IPS DF 4.7 (cell line): ENCODE measurements at regions not wholly inside any gene's neighbourhood (a gene's known extent, or its start where the extent isn't known, plus 50 kb on each side); places are given as distances from the start of the nearest gene placed in this dataset.

Experiments used
- DNase-seq: peaks from one replicate; pipeline ENCODE4 v3.0.0-alpha.2; 2013; ENCODE audit warnings: low spot score; ENCODE audit errors: extremely low read depth

DNA sequence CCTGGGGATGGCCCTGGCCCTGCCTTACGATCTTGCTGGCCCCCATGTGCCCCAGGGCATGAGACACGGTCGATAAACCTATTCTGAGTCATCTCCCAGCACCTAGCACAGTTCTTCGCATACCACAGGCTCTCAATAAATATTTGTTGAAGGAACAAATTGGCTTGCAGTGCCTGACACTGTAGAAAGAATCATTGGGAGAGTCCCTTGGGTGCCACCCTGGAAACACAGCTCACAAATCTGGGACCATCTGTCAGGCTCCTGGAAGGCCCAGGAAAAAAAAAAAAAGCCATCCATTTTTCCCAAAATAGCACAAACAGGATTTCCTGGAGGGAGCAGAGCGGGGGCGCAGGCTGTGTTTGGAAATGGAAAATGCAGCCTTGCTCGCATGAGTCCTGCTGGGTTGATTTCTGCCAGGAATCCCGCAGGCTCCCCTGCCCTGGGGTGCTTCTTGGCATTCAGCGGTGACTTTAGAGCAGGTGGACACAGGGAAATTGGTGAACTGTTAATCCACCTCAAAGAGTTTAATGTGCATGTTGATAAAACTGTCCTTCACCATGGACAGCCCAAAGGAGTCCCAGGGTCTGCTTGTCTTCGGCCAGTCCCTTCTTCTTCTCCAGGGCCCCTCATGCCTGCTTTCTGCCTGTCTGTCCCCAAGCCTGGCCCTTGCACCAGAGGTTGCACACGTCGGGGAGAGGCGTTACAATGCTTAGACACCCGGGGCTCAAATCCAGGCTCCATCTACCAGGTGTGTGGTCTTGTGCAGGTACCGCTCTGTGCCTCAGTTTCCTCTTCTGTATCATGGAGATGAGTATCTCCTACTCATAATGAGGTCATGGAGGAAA is 106.1 kb upstream of the RFLNA start:
- no peak for DNase-seq

GRCh38 chr12:124190312-124191023 is 104.4 kb upstream of the RFLNA start:
- DNase-seq: no peak

DNA sequence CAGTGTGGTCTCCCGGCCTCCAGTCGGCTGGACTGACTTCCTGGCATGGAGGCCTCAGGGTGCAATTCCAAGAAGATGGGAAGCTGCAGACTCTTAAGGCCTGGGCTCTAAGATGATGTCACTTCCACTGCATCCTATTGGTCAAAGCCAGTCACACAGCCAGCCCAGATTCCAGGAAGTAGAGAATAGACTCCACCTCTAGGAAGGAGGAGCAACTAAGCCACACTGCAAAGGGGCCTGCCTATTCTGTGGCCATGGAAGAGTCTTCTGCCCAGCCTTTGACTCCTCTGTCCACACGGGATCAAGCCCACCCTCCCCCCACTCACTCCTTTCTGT is 103.9 kb upstream of the RFLNA start:
- no peak for DNase-seq

- no peak for DNase-seq
These were observed 102.9 kb upstream of the RFLNA start for GRCh38 chr12:124191966-124192365.

DNA sequence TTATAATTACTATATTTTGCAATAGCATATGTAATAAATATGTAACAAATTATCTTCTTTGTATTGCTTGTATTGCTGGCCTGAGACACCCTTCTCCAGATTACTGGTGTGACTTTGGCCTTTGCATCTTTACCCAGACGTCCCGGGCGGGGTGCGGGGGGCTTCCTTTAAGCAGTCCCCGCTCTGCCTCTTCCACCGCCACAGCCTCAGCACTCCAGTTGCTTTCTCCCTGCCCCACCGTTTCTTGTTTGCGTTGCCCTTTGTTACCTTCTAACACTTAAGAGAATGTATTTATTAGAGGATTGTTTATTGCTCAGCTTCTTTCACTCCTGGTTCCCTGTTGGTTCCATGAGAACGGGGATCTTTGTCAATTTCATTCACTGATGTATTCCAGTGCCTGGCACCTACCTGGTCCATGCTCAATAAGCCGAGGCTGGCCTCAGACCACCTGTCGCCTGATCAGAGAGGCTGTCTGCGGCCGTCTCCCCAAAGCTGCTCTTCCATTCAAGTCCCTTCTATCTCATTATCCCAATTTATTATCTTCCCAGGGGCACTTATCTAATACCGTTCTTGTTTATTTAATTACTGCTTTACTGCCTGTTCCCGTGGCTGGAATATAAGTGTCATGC is 100.5 kb upstream of the RFLNA start:
- DNase-seq: no peak

DNA sequence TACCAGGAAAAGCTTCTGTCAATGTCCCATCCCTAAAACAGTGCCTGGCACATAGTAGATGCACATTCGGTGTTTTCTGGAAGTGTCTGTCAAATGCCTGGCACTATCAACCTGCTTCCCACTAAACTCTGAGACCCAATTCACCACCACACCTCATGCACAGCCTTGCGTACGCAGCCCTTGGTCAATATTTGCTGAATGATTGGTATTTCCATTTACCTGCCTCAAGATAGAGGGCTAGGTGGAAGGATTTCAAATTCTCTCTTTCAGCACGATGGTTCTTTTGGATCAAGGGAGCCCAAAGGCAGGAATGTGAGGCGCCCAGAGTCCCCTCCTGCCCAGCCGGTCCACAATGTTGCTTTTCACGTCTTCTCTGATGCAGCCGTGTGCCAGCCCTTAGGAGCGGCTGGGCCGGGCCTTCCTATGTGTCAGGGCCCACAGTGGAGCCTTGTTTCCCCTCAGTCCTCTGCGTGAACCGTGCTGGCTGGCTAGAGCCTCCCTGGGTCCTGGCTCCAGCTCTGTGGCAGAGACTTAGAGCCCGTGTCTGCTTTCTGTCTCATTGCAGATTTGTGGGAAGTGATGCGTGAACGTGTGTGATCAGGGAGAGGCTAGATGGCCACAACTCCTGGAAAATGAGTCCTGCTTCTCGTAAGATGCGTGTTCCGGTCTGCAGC is 99.9 kb upstream of the RFLNA start:
- DNase-seq: no peak

GRCh38 chr12:124195567-124195942 is 99.3 kb upstream of the RFLNA start:
- no peak for DNase-seq

DNA sequence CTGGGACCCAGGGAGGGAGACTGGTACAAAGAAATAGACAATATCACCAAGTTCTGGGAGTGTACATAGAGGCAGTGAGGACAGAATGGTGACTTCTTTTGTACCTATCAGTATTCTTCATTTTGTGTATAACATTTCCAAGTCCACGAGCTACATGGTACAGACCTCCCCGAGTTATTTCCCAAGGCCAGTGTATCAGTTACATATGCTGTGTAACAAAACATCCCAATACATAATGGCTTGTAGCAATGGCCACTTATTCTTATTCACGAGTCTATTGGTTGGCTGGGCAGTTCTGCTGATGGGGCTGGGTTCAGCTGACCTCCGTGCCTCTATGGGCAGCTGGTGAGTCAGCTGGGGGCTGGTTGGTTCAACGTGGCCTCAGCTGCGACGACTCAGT is 98.7 kb upstream of the RFLNA start:
- DNase-seq: no peak

- no peak for DNase-seq
These were observed 93.6 kb upstream of the RFLNA start for GRCh38 chr12:124201248-124201647.

- no peak for DNase-seq
These were observed 91.7 kb upstream of the RFLNA start for GRCh38 chr12:124203176-124203575.

- no peak for DNase-seq
These were observed 89.5 kb upstream of the RFLNA start for GRCh38 chr12:124205405-124205804.

DNA sequence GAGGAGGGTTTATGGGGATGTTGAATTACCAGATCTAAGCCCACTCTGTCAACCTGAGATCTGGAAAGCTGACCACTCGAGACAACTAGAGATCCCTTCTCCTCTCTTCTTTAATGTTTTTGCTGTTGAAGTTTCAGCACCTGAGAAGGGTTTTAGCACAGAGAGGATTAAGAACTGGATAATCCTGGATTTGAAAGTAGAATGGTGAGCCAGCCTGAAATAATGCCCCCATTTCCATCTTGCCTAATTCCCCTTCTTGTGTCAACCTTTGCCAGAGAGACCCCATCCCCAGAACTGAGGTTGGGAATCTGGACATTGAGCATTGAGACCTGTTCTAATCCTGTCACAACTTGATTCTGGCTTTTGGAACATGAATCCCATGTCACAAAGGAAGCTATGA is 87.8 kb upstream of the RFLNA start:
- DNase-seq: no peak

DNA sequence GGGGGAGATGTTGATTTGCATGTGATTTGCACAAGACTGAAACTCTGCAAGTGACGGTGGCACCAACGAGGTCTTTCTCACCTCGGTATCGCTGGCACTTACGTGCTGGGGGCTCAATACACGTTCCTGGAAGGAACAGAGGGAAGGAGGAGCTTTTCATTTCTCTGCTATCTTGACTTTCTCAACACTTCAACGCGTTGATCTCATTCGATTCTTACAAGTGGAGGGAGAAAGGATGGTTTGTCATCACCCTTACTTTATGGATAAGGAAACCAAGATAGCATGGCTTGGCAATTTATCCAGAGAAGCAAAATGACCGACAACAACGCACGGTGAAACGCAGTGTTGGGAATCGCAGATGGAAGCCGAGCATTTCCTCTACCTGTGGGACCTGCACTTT is 87.3 kb upstream of the RFLNA start:
- DNase-seq: no peak

DNA sequence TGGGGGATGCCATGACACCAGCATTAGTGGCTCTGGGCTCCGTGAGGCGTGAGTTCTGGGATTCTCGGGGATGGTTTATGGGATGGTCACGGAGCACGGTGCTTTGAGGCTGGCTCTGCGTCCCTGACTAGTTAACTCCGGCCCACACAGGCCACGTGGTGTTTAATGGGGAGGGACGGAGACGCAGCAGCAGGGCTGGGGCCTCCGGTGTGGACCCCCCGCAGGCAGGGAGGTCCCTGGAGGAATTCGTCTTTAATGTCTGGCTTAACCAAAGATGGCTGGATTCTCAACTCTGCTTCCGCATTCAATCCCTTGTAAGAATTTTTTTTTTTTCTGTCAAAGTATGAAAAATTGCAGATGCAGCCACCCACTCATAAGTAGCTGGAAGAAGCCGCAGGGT is 86.4 kb upstream of the RFLNA start:
- no peak for DNase-seq

DNA sequence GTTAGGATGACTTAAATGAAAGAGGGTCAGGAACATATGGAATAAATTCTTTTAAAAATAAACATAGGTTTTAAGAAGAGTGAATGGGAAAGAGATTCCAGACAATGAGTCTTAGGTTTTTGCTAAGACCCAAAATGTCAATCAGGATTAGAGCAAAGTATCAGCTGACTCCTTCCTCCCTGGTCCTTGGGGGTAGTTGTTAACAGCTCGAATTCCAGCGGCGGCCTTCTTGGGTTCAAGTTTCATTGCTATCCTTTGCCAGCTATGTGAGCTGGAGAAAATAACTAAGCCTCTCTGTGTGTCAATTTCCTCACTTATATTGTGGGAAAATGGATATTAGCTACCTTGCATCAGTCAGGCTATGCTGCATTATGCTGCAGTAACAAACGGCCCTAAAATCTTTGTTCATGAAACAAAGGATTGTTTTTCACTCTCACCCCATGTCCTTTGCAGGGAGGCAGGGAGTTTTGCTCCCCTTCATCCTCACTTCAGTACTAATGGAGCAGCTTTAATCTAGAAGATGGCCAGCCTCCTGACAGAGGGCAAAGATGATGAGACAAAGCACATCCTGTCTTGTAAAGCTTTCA is 83.8 kb upstream of the RFLNA start:
- no peak for DNase-seq

GRCh38 chr12:124211753-124212152 is 83.1 kb upstream of the RFLNA start:
- no peak for DNase-seq

GRCh38 chr12:124213666-124214347 is 81.1 kb upstream of the RFLNA start:
- DNase-seq: no peak

- no peak for DNase-seq
These were observed 80.3 kb upstream of the RFLNA start for GRCh38 chr12:124214574-124214973.

DNA sequence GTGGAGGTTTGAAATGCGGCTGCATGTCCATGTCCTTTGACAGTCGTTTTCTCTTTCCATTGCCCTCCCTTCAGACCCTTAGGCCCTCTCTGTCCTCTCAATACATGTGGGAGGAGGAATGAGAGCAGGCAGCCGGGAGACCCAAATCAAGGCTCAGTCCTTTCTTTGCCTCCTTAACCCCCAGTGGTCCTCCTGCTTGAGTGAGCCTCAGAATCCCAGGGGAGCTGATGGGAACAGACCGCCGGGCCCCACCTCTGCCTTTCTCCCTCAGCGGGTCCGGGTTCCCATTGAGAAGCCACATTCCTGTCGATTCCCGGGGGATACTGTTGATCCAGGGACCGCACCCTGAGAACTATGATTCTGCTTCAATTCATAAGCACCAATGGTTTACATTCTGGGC is 77.9 kb upstream of the RFLNA start:
- no peak for DNase-seq

GRCh38 chr12:124217508-124218242 is 77.2 kb upstream of the RFLNA start:
- no peak for DNase-seq

DNA sequence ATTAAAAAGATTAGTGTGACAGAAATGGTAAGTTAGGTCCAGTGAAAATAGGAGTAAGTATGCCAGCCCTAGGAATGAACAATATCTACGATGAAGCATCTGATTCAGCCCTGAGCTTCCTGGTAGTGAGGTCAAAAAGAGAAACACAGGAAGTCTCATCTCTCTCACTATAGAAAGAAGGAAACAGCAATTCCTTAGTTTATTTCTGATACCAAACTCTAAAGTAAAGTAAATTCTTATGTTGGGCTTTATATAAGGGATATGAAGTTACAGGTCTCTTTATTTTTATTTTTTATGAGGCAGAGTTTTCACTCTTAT is 76.7 kb upstream of the RFLNA start:
- no peak for DNase-seq
